Hypothalamus (tissue), 51 donors: ENCODE measurements at regions not wholly inside any gene's neighbourhood (a gene's known extent, or its start where the extent isn't known, plus 50 kb on each side); places are given as distances from the start of the nearest gene placed in this dataset.

ENCODE experiments used
- DNase-seq, 51 donors: peaks; one replicate each; lab custom pipeline; 2025; lab: John Stamatoyannopoulos, UW

DNA sequence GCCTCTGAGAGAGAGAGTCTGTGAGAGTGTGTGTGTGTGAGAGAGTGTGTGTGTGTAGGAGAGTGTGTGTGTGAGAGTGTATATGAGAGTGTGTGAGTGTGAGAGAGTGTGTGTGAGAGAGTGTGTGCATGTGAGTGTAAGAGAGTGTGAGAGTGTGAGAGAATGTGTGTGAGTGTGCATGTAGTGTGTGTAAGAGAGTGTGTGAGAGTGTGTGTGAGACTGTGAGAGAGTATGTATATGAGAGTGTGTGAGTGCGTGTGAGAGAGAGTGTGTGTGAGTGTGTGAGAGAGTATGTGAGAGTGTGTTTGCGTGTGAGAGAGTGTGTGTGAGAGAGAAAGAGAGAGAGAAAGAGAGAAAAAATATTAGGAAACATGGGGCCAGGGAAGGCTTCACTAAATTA lies 588.3 kb upstream of the SGCD start:
- no peak for DNase-seq

- no peak for DNase-seq
These were observed 580.5 kb upstream of the SGCD start for GRCh38 chr5:155746367-155747038.

GRCh38 chr5:155750101-155750500 lies 576.9 kb upstream of the SGCD start:
- no peak for DNase-seq

DNA sequence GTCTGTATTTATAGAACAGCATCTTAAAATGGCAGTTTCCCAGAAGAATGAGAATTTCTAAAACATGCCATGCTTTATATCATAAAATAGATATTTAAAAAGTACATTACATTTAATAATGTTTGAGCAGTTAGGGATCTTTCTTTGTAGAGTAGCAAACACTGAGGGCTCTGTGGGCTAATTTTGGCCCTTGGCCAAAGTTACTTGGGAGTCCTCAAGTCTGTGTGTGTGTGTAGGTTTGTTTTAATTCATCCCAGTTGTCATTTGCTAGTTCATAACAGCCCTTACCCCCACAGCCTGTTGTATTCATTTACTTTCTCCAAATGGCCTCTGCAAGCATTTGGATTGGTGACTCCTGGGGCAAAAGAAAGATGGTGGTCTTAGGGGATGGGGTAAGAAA lies 576.4 kb upstream of the SGCD start:
- DNase-seq: no peak

- DNase-seq: no peak
These were observed 572.9 kb upstream of the SGCD start for GRCh38 chr5:155753943-155754581.

DNA sequence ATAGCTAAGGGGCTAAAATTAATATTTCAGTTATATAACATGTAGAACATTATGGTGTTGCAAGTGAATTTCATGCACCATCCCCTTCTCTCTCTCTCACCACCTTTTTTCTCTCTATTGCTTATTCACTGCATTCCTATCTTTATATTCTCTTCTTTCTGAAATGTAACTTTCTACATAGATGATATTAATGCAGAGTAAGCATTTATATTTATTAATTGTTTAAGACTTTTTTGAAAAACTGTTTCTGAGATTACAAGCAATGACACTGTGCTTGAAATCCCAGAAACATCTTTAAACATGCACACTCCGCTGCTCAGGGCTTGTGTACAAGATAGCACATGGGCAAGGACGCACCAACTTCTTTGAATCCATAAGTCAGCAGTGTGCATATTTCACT lies 567.7 kb upstream of the SGCD start:
- no peak for DNase-seq

DNA sequence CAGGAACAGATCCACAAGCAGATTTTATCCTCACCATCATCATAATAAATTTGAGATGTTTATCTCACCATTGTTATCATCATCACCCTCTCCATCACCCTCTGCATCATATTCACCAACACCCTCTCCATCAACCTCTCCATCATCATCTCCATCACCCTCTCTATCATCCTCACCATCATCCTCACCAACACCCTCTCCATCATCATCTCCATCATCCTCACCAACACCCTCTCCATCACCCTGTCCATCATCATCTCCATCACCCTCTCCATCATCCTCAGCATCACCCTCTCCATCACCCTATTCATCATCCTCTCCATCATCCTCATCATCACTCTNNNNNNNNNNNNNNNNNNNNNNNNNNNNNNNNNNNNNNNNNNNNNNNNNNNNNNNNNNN lies 567.0 kb upstream of the SGCD start:
- DNase-seq: no peak

GRCh38 chr5:155761502-155761901 lies 565.5 kb upstream of the SGCD start:
- DNase-seq: no peak

- no peak for DNase-seq
These were observed 561.2 kb upstream of the SGCD start for GRCh38 chr5:155765715-155766114.

GRCh38 chr5:155767470-155767869 lies 559.5 kb upstream of the SGCD start:
- DNase-seq: no peak

- no peak for DNase-seq
These were observed 558.6 kb upstream of the SGCD start for GRCh38 chr5:155768332-155768731.

GRCh38 chr5:155772009-155772662 lies 554.8 kb upstream of the SGCD start:
- no peak for DNase-seq

DNA sequence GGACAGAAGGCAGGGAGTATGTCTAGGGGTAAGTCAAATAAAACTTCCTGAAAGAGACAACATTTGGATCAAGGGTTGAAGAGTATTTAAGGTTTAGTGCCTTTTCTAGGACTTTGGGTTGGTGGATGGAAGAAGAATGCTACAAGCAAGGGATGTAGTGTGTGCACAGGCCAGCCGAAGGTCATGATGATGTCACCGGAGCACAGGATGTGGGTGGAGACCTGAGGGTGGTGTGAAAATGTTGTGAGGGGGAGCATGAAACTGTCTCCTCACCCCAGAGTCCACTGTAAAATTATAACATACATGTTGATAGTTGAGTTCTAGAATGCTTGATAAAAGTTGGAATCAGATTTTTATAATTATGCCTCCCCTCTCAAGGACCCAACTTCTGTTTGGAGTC lies 553.3 kb upstream of the SGCD start:
- no peak for DNase-seq

- DNase-seq: no peak
These were observed 546.7 kb upstream of the SGCD start for GRCh38 chr5:155780260-155780659.

DNA sequence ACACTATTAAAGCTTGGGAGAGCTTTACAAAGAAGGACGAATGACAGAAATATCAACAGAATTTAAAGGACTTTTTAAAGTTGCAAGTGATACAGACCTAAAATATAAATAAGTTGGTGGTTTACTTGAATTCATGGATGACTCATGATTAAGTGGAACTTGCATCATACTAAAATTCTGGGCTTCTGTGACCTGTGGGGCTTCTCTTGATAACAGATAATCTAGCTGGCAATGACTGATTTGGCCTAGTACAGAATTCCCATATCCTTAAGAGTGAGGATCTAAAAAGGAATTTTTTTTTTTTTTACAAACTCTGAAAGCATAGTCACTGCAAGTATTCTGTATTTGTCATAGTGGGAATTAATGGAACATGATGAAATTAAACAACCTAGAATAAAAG lies 543.7 kb upstream of the SGCD start:
- DNase-seq: no peak

GRCh38 chr5:155783791-155784190 lies 543.2 kb upstream of the SGCD start:
- no peak for DNase-seq

DNA sequence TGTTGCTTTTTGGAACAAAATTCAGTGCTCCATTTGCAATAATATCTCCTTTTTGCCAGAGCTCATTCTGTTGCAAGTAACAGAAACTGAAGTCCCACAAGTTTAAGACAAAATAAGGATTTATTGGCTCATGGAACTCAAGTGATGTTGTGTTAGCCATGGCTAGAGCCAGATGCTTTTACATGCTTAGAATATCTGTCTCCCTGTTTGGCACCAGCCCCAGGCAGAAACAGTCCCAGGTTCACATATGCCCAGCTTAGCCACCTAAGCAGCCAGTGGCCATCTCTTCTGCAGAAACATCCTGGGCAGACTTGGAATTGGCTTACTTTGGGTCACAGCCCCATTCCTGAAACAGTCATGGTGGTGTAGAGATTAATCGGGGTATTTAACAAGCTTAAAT lies 540.9 kb upstream of the SGCD start:
- DNase-seq: no peak

- no peak for DNase-seq
These were observed 534.1 kb upstream of the SGCD start for GRCh38 chr5:155792873-155793272.

GRCh38 chr5:155794795-155795194 lies 532.2 kb upstream of the SGCD start:
- DNase-seq: no peak

DNA sequence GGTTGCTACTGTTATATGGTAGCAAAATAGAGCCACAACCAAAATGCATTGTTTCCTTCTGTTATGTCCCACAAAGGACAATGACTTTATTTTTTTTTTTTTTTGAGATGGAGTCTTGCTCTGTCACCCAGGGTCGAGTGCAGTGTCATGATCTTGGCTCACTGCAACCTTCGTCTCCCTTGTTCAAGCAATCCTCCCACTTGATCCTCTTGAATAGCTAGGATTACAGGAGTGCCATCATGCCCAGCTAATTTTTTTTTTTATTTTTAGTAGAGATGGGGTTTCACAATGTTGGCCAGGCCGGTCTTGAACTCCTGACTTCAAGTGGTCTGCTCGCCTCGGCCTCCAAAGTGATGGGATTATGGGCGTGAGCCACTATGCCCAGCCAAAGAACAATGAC lies 527.7 kb upstream of the SGCD start:
- DNase-seq: no peak

GRCh38 chr5:155807884-155808576 lies 518.9 kb upstream of the SGCD start:
- DNase-seq: no peak

DNA sequence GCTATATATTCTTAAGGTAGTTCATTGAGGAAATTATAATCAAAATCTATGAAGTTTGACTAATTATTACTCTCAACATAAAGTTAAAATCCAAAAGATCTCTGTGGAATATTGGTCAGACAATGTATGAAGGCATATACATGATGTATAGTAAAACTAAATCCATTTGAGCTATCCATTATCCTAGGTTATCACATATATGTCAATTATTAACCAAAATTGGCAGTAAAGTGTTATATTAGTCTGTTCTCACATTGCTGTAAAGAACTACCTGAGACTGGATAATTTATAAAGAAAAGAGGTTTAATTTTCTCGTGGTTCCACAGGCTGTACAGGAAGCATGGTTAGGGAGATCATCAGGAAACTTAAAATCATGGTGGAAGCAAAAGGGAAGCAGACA lies 511.7 kb upstream of the SGCD start:
- DNase-seq: no peak
